ENCODE measurements at regions not wholly inside any gene's neighbourhood (a gene's known extent, or its start where the extent isn't known, plus 50 kb on each side); places are given as distances from the start of the nearest gene placed in this dataset.

GRCh38 chr7:125504848-125505247 lies 575.2 kb upstream of the POT1 start:
- 74 to 78% methylated on average over 2 of the region's 2 CpGs for WGBS, 2 donors
- no peak overlapping the region for H3K4me3 ChIP-seq (ENCODE audit: low read depth, poor library complexity, severe bottlenecking)
- no peak for TF ChIP-seq POLR2A (IDR thresholded peaks at IDR 0.05)
- TF ChIP-seq CTCF (IDR thresholded peaks at IDR 0.05): no peak
- DNase-seq (ENCODE audit: low spot score in 2 of 2): no peak
- intact Hi-C loops (cut with DNase I; ENCODE audit: low total_unique reads): no loop called here

GRCh38 chr7:125495997-125496396 lies 566.4 kb upstream of the POT1 start:
- no peak overlapping the region for H3K4me3 ChIP-seq (ENCODE audit: low read depth, poor library complexity, severe bottlenecking)
- no peak for TF ChIP-seq POLR2A (IDR thresholded peaks at IDR 0.05)
- no peak for TF ChIP-seq CTCF (IDR thresholded peaks at IDR 0.05)
- WGBS, 2 donors: 90 to 94% methylated on average over 1 of the region's 1 CpG
- intact Hi-C loops (cut with DNase I; ENCODE audit: low total_unique reads): no loop called here
- DNase-seq (ENCODE audit: low spot score in 2 of 2): no peak

GRCh38 chr7:125492521-125492920 lies 562.9 kb upstream of the POT1 start:
- no peak for TF ChIP-seq CTCF (IDR thresholded peaks at IDR 0.05)
- TF ChIP-seq POLR2A (IDR thresholded peaks at IDR 0.05): no peak
- WGBS, 2 donors: 68 to 92% methylated on average over 1 of the region's 1 CpG
- DNase-seq (ENCODE audit: low spot score in 2 of 2): no peak
- no peak overlapping the region for H3K4me3 ChIP-seq (ENCODE audit: low read depth, poor library complexity, severe bottlenecking)
- intact Hi-C loops (cut with DNase I; ENCODE audit: low total_unique reads): no loop called here

- intact Hi-C loops (cut with DNase I; ENCODE audit: low total_unique reads): no loop called here
- DNase-seq (ENCODE audit: low spot score in 2 of 2): no peak
- WGBS, 2 donors: 73 to 84% methylated on average over 1 of the region's 1 CpG
- H3K4me3 ChIP-seq (ENCODE audit: low read depth, poor library complexity, severe bottlenecking): no peak overlapping the region
- TF ChIP-seq POLR2A (IDR thresholded peaks at IDR 0.05): no peak
Observed at GRCh38 chr7:125491137-125491536, 561.5 kb upstream of the POT1 start.

GRCh38 chr7:125490167-125490566 lies 560.5 kb upstream of the POT1 start:
- DNase-seq (ENCODE audit: low spot score in 2 of 2): no peak
- TF ChIP-seq POLR2A (IDR thresholded peaks at IDR 0.05) (no peak), CTCF (IDR thresholded peaks at IDR 0.05) (no peak)
- no peak overlapping the region for H3K4me3 ChIP-seq (ENCODE audit: low read depth, poor library complexity, severe bottlenecking)
- WGBS, 2 donors: 75 to 77% methylated on average over 4 of the region's 4 CpGs
- intact Hi-C loops (cut with DNase I; ENCODE audit: low total_unique reads): no loop called here

GRCh38 chr7:125485223-125485622 lies 555.6 kb upstream of the POT1 start:
- intact Hi-C loops (cut with DNase I; ENCODE audit: low total_unique reads): no loop called here
- TF ChIP-seq POLR2A (IDR thresholded peaks at IDR 0.05): no peak
- no peak for TF ChIP-seq CTCF (IDR thresholded peaks at IDR 0.05)
- WGBS, 2 donors: 81 to 86% methylated on average over 2 of the region's 2 CpGs

More at GRCh38 chr7:125485223-125485622, 555.6 kb upstream of the POT1 start:
- no peak for DNase-seq (ENCODE audit: low spot score in 2 of 2)
- no peak overlapping the region for H3K4me3 ChIP-seq (ENCODE audit: low read depth, poor library complexity, severe bottlenecking)
